ENCODE measurements at regions not wholly inside any gene's neighbourhood (a gene's known extent, or its start where the extent isn't known, plus 50 kb on each side); places are given as distances from the start of the nearest gene placed in this dataset.

GRCh38 chr2:88865801-88866371, 174.4 kb downstream of the RPIA start:
- ChIA-PET CTCF (interaction anchor here (0.8 to 2.1 kb wide), 2 partner anchors 15 to 126 kb away, joined by 3 to 11 read pairs; no protein-coding TSS in a partner anchor), POLR2A (no interaction called here)
- H3K4me3 ChIP-seq (replicated peaks in 1 of 3; ENCODE audit: insufficient read depth in 1 of 3, low read depth in 1 of 3, low read length in 3 of 3) = no peak overlapping the region
- H2AFZ ChIP-seq (ENCODE audit: low read depth, low read length) = no peak overlapping the region
- H3K27ac ChIP-seq (ENCODE audit: insufficient read depth, low read depth, low read length) = no peak overlapping the region
- dilution Hi-C loops (cut with MboI; ENCODE audit: extremely low pct_ligation_motif_present, low sequenced_read_pairs) = no loop called here
- no peaks in the 10 kb centered on the region for H4K20me1 ChIP-seq (replicated peaks; ENCODE audit: control insufficient read depth, extremely low read depth, insufficient read depth, low read length)
- no peak overlapping the region for H3K4me2 ChIP-seq (ENCODE audit: insufficient read depth, low read length)
- DNase-seq (ENCODE audit: low read depth, low spot score) (no peak), FAIRE-seq (no peak)
- no peaks in the 10 kb centered on the region for H3K9me3 ChIP-seq (replicated peaks; ENCODE audit: control insufficient read depth, insufficient read depth, low read length)
- no peaks in the 10 kb centered on the region for H3K9me1 ChIP-seq (replicated peaks; ENCODE audit: control insufficient read depth, extremely low read depth, insufficient read depth, low read length)
- TF ChIP-seq MYC (IDR thresholded peaks at IDR 0.05; ENCODE audit: low read depth, low read length) (no peak), GATA2 (IDR thresholded peaks at IDR 0.05; ENCODE audit: insufficient read depth, insufficient read length, low read depth, low read length) (no peak), MAX (IDR thresholded peaks at IDR 0.05; ENCODE audit: insufficient read depth, insufficient read length) (no peak), POLR2AphosphoS5 (IDR thresholded peaks at IDR 0.05; ENCODE audit: insufficient read depth, low read depth, low read length) (no peak), FOS (IDR thresholded peaks at IDR 0.05; ENCODE audit: borderline replicate concordance, insufficient read depth, low read length) (no peak), EZH2 (IDR thresholded peaks at IDR 0.05; ENCODE audit: borderline replicate concordance, low read depth, low read length, severe bottlenecking) (no peak), CTCF (IDR thresholded peaks at IDR 0.05; ENCODE audit: extremely low read depth in 1 of 2, insufficient read depth in 1 of 2, low read depth in 1 of 2, low read length in 2 of 2) (no peak), POLR2A (IDR thresholded peaks at IDR 0.05; ENCODE audit: low read depth, low read length) (no peak), JUN (IDR thresholded peaks at IDR 0.05; ENCODE audit: borderline replicate concordance, insufficient read depth, insufficient read length, low read depth) (no peak)
- no peak overlapping the region for H3K9ac ChIP-seq (replicated peaks; ENCODE audit: extremely low read depth, insufficient read depth, low read length)
- peaks cover 5 to 6% of the 10 kb centered on the region in 2 experiments for H3K27me3 ChIP-seq (ENCODE audit: control insufficient read depth in 2 of 2, insufficient read depth in 2 of 2, low read length in 2 of 2)
- H3K4me1 ChIP-seq (ENCODE audit: control insufficient read depth, extremely low read depth, insufficient read depth, low read length) = no peaks in the 10 kb centered on the region
- BruUV-seq (replicated peaks) = no TSS peak
- no peaks in the 10 kb centered on the region for H3K36me3 ChIP-seq (ENCODE audit: control insufficient read depth in 2 of 2, extremely low read depth in 1 of 2, insufficient read depth in 2 of 2, low read length in 2 of 2)
- H3K79me2 ChIP-seq (ENCODE audit: control insufficient read depth, insufficient read depth, low read length) = no peaks in the 10 kb centered on the region
- intact Hi-C loops (cut with micrococcal nuclease) = no loop called here
